Caco-2 (cell line): ENCODE measurements at regions not wholly inside any gene's neighbourhood (a gene's known extent, or its start where the extent isn't known, plus 50 kb on each side); places are given as distances from the start of the nearest gene placed in this dataset.

Source experiments
- BruUV-seq: library from RNA; stranded (reverse); fragments of 400-500 nt; replicated peaks from 2 replicates; lab custom pipeline; 2021; lab: Mats Ljungman, UMichigan
- CTCF ChIA-PET: fragments of 300-600 bp; sonication (Branson Sonifier 250); formaldehyde crosslinking; loops from one replicate; lab custom pipeline; 2022; ENCODE audit warnings: antibody characterized with exemption; lab: Charles Lee
- POLR2A ChIA-PET: fragments of 300-600 bp; sonication (Branson Sonifier 250); formaldehyde crosslinking; loops from one replicate; lab custom pipeline; 2022; ENCODE audit warnings: antibody characterized with exemption; lab: Charles Lee
- DNase-seq, 2 experiments: peaks; one replicate each; pipeline versions ENCODE4 v3.0.0 to v3.0.0-alpha.2; 2020 to 2022
- H3K27me3 ChIP-seq: replicated peaks from 2 replicates; pipeline ENCODE4 v1.6.0; 2011; ENCODE audit warnings: low read length; ENCODE audit not compliant: control insufficient read depth, insufficient read depth
- H3K36me3 ChIP-seq: 2 replicates; pipeline ENCODE4 v1.5.1; 2011; ENCODE audit warnings: low read length; ENCODE audit not compliant: control insufficient read depth, insufficient read depth
- H3K4me1 ChIP-seq: fragments of 250-450 bp; sonication (Bioruptor Pico); 2 replicates; pipeline ENCODE4 v1.5.1; 2020; ENCODE audit warnings: mild to moderate bottlenecking
- H3K4me3 ChIP-seq: 2 replicates; pipeline ENCODE4 v1.5.1; 2011; ENCODE audit warnings: low read depth, mild to moderate bottlenecking, control low read depth, low read length
- H3K9me3 ChIP-seq: fragments of 250-450 bp; sonication (Bioruptor Pico); 2 replicates; pipeline ENCODE4 v1.5.1; 2020; ENCODE audit warnings: mild to moderate bottlenecking, moderate library complexity
- H3K27ac Mint-ChIP-seq: one replicate; pipeline ENCODE4 v1.8.0; 2022; ENCODE audit warnings: mixed read lengths; ENCODE audit not compliant: unreplicated experiment
- H3K27me3 Mint-ChIP-seq: one replicate; pipeline ENCODE4 v1.8.0; 2022; ENCODE audit warnings: mixed read lengths; ENCODE audit not compliant: insufficient read depth, unreplicated experiment
- H3K36me3 Mint-ChIP-seq: one replicate; pipeline ENCODE4 v1.8.0; 2022; ENCODE audit warnings: mild to moderate bottlenecking, mixed read lengths; ENCODE audit not compliant: insufficient read depth, unreplicated experiment
- H3K4me1 Mint-ChIP-seq: one replicate; pipeline ENCODE4 v1.8.0; 2022; ENCODE audit warnings: low read depth, mixed read lengths; ENCODE audit not compliant: unreplicated experiment
- H3K4me3 Mint-ChIP-seq: one replicate; pipeline ENCODE4 v1.8.0; 2022; ENCODE audit warnings: mild to moderate bottlenecking, moderate library complexity, mixed read lengths; ENCODE audit not compliant: unreplicated experiment
- H3K9me3 Mint-ChIP-seq: one replicate; pipeline ENCODE4 v1.8.0; 2022; ENCODE audit warnings: mixed read lengths; ENCODE audit not compliant: unreplicated experiment
- CTCF ChIP-seq, 2 experiments: fragments of 200-600 bp in 1 of 2; IDR thresholded peaks; 1 replicate in 1 of 2; 2 replicates in 1 of 2; pipeline versions ENCODE4 v1.5.1 to v1.8.0; 2011 to 2022; ENCODE audit warnings: antibody characterized with exemption in 1 of 2, control low read depth in 1 of 2, inconsistent platforms in 1 of 2, low read depth in 1 of 2, low read length in 1 of 2, mild to moderate bottlenecking in 1 of 2, moderate library complexity in 1 of 2; ENCODE audit not compliant: insufficient read depth in 1 of 2, severe bottlenecking in 1 of 2, unreplicated experiment in 1 of 2
- intact Hi-C: fragments of 100-400 bp; cut with micrococcal nuclease; formaldehyde crosslinking; loops from one replicate; pipeline ENCODE4 v1.10.0; 2022; ENCODE audit not compliant: unreplicated experiment

DNA sequence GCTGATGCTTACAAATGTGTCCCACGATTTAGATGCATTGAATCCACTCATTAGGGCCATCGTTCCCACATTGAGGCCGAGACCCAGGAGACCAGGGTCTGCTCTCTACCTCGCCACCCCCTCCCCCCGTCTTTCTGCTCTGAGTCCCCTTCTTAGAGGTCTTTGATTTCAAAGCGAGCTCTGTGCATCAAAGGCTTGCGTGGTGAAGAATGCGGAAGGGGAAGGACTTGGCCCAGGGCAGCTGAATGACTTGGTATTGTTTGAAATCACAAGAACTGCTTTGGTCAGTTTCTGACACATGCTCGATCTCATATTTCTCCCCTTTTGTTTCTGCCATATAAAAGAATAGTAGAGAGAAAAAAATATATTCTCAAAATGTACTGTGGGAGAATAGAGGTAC is 78.3 kb upstream of the IRX1 start:
- no peak for TF ChIP-seq CTCF (IDR thresholded peaks at IDR 0.05; ENCODE audit: insufficient read depth in 1 of 2, low read depth in 1 of 2, low read length in 1 of 2, severe bottlenecking in 1 of 2, unreplicated experiment in 1 of 2)
- H3K27me3 ChIP-seq: no peaks in the 10 kb centered on the region
- H3K4me3 Mint-ChIP-seq: no peak overlapping the region
- H3K4me3 ChIP-seq: no peak overlapping the region
- no peaks in the 10 kb centered on the region for H3K9me3 ChIP-seq
- no peaks in the 10 kb centered on the region for H3K36me3 Mint-ChIP-seq
- H3K27ac Mint-ChIP-seq: no peak overlapping the region
- no peaks in the 10 kb centered on the region for H3K4me1 Mint-ChIP-seq
- no TSS peak for BruUV-seq
- no peaks in the 10 kb centered on the region for H3K4me1 ChIP-seq
- ChIA-PET POLR2A (no interaction called here), CTCF (no interaction called here)
- intact Hi-C loops: no loop called here
- peaks cover 5% of the 10 kb centered on the region for H3K27me3 Mint-ChIP-seq
- H3K9me3 Mint-ChIP-seq: no peaks in the 10 kb centered on the region
- no peaks in the 10 kb centered on the region for H3K36me3 ChIP-seq
- DNase-seq: no peak

- no peaks in the 10 kb centered on the region for H3K4me1 Mint-ChIP-seq
- no peak overlapping the region for H3K27ac Mint-ChIP-seq
- no TSS peak for BruUV-seq
- no peak overlapping the region for H3K4me3 Mint-ChIP-seq
- no peaks in the 10 kb centered on the region for H3K9me3 ChIP-seq
- H3K4me3 ChIP-seq: no peak overlapping the region
- no peak for TF ChIP-seq CTCF (IDR thresholded peaks at IDR 0.05; ENCODE audit: insufficient read depth in 1 of 2, low read depth in 1 of 2, low read length in 1 of 2, severe bottlenecking in 1 of 2, unreplicated experiment in 1 of 2)
- H3K36me3 Mint-ChIP-seq: no peaks in the 10 kb centered on the region
- H3K27me3 Mint-ChIP-seq: peaks cover 5% of the 10 kb centered on the region
- DNase-seq: no peak
- H3K36me3 ChIP-seq: no peaks in the 10 kb centered on the region
- intact Hi-C loops: no loop called here
- no peaks in the 10 kb centered on the region for H3K27me3 ChIP-seq
- CTCF ChIA-PET: no interaction called here
- POLR2A ChIA-PET: no interaction called here
- H3K9me3 Mint-ChIP-seq: no peaks in the 10 kb centered on the region
- no peaks in the 10 kb centered on the region for H3K4me1 ChIP-seq
Observed at GRCh38 chr5:3512361-3513095, 83.1 kb upstream of the IRX1 start.

DNA sequence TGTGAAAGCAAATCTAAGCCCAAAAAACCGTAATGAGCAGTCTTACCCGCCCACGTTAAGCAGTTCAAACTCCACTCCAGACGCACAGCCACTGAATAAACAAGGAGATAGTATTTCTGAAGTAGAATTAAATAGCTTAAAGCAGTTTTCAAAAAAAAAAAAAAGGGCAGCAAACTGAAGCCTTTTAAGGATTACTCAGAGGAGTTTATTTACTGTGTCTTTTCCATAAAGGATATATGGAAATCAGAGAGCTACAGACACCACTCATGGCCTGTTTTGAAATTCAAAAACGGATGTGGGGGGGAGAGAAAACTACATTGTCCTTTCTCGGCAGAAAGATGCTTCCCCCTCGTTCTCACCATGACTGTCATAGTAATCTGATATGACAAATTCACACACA is 83.7 kb upstream of the IRX1 start:
- no TSS peak for BruUV-seq
- Histone ChIP-seq H3K9me3 (no peaks in the 10 kb centered on the region), H3K36me3 (no peaks in the 10 kb centered on the region), H3K4me1 (no peaks in the 10 kb centered on the region), H3K4me3 (no peak overlapping the region), H3K27me3 (no peaks in the 10 kb centered on the region)
- Mint-ChIP-seq H3K27ac (no peak overlapping the region), H3K9me3 (no peaks in the 10 kb centered on the region), H3K4me1 (no peaks in the 10 kb centered on the region), H3K27me3 (peaks cover 5% of the 10 kb centered on the region), H3K36me3 (no peaks in the 10 kb centered on the region), H3K4me3 (no peak overlapping the region)
- POLR2A ChIA-PET: interaction anchor here (0.6 kb wide), 2 partner anchors 24 to 630 kb away, joined by 4 read pairs; no protein-coding TSS in a partner anchor
- no peak for TF ChIP-seq CTCF (IDR thresholded peaks at IDR 0.05; ENCODE audit: insufficient read depth in 1 of 2, low read depth in 1 of 2, low read length in 1 of 2, severe bottlenecking in 1 of 2, unreplicated experiment in 1 of 2)
- intact Hi-C loops: no loop called here
- CTCF ChIA-PET: interaction anchor here (0.5 kb wide), 1 partner anchor 146 kb away, joined by 3 read pairs; no protein-coding TSS in a partner anchor
- DNase-seq: no peak
